Chondrocyte (in vitro differentiated cells): ENCODE measurements at regions not wholly inside any gene's neighbourhood (a gene's known extent, or its start where the extent isn't known, plus 50 kb on each side); places are given as distances from the start of the nearest gene placed in this dataset.

Source experiments
- DNase-seq: peaks from one replicate; pipeline ENCODE4 v3.0.0; 2021; ENCODE audit warnings: mixed read lengths, low spot score
- H3K27ac Mint-ChIP-seq: one replicate; pipeline ENCODE4 v1.8.0; 2021; ENCODE audit warnings: mild to moderate bottlenecking, moderate library complexity, mixed read lengths; ENCODE audit not compliant: unreplicated experiment
- H3K27me3 Mint-ChIP-seq: 2 replicates; pipeline ENCODE4 v1.8.0; 2021; ENCODE audit warnings: low read depth, mixed read lengths
- H3K36me3 Mint-ChIP-seq: 2 replicates; pipeline ENCODE4 v1.8.0; 2021; ENCODE audit warnings: low read depth, mixed read lengths
- H3K4me1 Mint-ChIP-seq: 2 replicates; pipeline ENCODE4 v1.8.0; 2021; ENCODE audit warnings: low read depth, mild to moderate bottlenecking, mixed read lengths
- H3K4me3 Mint-ChIP-seq: one replicate; pipeline ENCODE4 v1.8.0; 2021; ENCODE audit warnings: mild to moderate bottlenecking, moderate library complexity, mixed read lengths; ENCODE audit not compliant: unreplicated experiment
- H3K9me3 Mint-ChIP-seq: 2 replicates; pipeline ENCODE4 v1.8.0; 2021; ENCODE audit warnings: low read depth, mixed read lengths
- TF ChIP-seq, protein P1 (sequence below): fragments of 200-600 bp; sonication (generic); IDR thresholded peaks from 2 replicates; pipeline ENCODE4 v1.5.0; 2021; ENCODE audit warnings: antibody characterized with exemption, mild to moderate bottlenecking, moderate library complexity

- no peaks in the 10 kb centered on the region for H3K36me3 Mint-ChIP-seq
- H3K27ac Mint-ChIP-seq, result no peak overlapping the region
- no peak for DNase-seq
- TF ChIP-seq, protein P1, sequence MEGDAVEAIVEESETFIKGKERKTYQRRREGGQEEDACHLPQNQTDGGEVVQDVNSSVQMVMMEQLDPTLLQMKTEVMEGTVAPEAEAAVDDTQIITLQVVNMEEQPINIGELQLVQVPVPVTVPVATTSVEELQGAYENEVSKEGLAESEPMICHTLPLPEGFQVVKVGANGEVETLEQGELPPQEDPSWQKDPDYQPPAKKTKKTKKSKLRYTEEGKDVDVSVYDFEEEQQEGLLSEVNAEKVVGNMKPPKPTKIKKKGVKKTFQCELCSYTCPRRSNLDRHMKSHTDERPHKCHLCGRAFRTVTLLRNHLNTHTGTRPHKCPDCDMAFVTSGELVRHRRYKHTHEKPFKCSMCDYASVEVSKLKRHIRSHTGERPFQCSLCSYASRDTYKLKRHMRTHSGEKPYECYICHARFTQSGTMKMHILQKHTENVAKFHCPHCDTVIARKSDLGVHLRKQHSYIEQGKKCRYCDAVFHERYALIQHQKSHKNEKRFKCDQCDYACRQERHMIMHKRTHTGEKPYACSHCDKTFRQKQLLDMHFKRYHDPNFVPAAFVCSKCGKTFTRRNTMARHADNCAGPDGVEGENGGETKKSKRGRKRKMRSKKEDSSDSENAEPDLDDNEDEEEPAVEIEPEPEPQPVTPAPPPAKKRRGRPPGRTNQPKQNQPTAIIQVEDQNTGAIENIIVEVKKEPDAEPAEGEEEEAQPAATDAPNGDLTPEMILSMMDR, result no peak
- H3K4me3 Mint-ChIP-seq, result no peak overlapping the region
- H3K27me3 Mint-ChIP-seq, result peaks cover 9% of the 10 kb centered on the region
- peaks cover 2% of the 10 kb centered on the region for H3K4me1 Mint-ChIP-seq
- no peaks in the 10 kb centered on the region for H3K9me3 Mint-ChIP-seq
These were observed 61.3 kb upstream of the SPIN1 start for GRCh38 chr9:88326936-88327335.

DNA sequence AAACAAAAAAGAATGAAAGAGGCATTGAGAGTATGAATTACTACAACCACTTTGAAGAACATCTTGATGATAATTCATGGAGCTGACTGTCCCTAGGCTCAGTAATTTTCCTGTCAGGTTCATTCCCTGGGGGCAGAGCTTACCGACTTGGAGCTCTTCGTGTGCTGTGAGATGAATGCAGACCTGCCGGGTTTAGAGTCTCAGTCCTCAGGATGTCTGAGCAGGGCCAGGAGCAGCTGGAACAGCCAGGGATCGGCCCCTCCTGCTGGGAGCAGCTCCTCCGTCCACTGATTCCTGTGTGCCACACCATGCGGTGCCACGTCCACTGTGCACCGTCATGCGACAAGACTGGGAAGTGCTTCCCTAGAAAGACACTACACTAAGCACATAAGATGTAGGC is 62.2 kb upstream of the SPIN1 start:
- DNase-seq, result no peak
- Mint-ChIP-seq H3K4me3 (no peak overlapping the region), H3K4me1 (peaks cover 2% of the 10 kb centered on the region), H3K36me3 (no peaks in the 10 kb centered on the region), H3K27ac (no peak overlapping the region), H3K27me3 (peaks cover 9% of the 10 kb centered on the region), H3K9me3 (no peaks in the 10 kb centered on the region)
- TF ChIP-seq, protein P1, result no peak

DNA sequence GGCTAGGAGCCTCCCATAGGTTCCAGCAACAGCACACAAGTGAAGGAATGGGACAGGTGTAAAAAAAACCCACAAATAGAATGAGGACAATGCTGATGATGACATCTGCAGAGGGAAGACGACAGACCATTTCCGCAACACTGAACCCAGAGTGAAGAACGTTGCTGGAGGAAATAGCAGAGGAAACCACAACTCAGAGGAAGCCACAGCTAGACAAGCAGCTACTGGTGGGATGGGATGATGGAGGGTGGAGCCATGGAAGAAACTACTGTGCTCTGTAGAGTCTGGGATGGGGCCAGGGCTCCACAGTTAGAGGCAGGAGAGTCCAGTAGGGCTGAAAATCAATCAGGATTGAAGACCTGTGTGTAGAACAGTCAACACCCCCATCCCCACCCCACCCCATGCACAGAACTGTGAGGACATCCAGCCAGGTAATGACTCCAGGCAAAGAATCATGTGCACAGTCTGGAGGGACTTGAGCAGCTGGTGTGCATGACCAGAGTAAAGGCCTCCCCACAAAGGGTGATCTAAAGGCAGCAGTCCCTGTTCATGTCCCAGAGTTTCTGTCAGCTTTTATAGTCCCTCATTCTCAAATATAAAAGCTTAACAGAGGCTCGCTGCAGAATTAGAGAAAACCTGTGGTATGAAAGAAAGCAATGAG is 65.2 kb upstream of the SPIN1 start:
- peak; percentile 20 for DNase-seq
- Mint-ChIP-seq H3K36me3 (no peaks in the 10 kb centered on the region), H3K4me1 (peaks cover 2% of the 10 kb centered on the region), H3K4me3 (no peak overlapping the region), H3K27me3 (peaks cover 9% of the 10 kb centered on the region), H3K27ac (no peak overlapping the region), H3K9me3 (no peaks in the 10 kb centered on the region)
- TF ChIP-seq, protein P1, result no peak

DNA sequence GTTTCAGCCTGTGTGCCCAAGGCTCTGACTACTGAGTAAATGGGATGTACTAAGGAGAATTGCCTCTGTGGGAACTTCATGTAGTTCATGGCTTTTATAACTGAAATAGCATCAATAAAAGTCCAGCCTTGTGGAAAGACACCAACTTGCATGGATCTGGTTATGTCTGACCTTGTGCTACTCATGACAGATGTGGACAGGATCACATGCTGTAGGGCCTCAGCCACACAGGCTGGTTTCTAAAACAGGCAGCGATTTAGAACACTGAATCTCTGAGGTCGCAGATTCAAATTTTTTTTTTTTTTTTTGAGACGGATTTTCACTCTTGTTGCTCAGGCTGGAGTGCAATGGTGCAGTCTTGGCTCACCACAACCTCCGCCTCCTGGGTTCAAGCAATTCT is 66.5 kb upstream of the SPIN1 start:
- peak; percentile 12 for DNase-seq
- H3K36me3 Mint-ChIP-seq, result no peaks in the 10 kb centered on the region
- TF ChIP-seq, protein P1, result no peak
- peaks cover 2% of the 10 kb centered on the region for H3K4me1 Mint-ChIP-seq
- H3K9me3 Mint-ChIP-seq, result no peaks in the 10 kb centered on the region
- H3K4me3 Mint-ChIP-seq, result no peak overlapping the region
- H3K27ac Mint-ChIP-seq, result peak overlapping the region; percentile 22
- peaks cover 3% of the 10 kb centered on the region for H3K27me3 Mint-ChIP-seq

DNA sequence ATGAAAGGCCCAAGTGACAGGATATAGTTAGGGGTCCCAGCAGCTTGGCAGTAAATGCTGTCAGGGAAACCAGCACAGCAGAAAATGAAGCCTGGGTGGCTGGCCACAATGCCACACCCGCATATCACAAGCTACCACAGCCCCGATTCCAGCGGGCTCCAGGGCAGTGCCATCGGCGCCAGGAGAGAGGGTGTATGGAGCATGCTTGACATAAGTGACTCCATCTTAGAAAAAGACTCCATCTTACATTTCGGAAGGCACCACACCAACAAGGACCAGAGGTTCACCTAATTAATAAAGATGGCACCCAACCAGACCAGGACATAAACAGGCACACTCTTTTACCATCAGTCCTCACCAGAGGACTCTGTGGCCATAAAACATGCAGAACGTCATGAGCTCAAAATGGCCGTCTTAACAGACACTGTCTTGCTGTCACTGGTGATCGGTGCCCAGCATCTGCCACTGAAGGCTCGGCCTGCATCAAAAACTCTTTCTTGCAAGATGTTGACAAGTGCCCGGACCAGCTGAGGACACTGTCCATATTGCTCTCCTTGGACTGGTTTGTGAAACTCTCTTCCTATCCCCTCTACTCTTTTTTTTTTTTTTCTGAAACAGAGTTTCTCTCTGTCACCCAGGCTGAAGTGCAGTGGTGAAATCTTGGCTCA is 67.4 kb upstream of the SPIN1 start:
- TF ChIP-seq, protein P1, result no peak
- Mint-ChIP-seq H3K4me3 (no peak overlapping the region), H3K9me3 (no peaks in the 10 kb centered on the region), H3K36me3 (no peaks in the 10 kb centered on the region), H3K27ac (no peak overlapping the region), H3K27me3 (peaks cover 2% of the 10 kb centered on the region), H3K4me1 (peaks cover 2% of the 10 kb centered on the region)
- peak; percentile 46 for DNase-seq
